NCI-H2171 (cell line): ENCODE measurements at regions not wholly inside any gene's neighbourhood (a gene's known extent, or its start where the extent isn't known, plus 50 kb on each side); places are given as distances from the start of the nearest gene placed in this dataset.

ENCODE experiments used
- DNase-seq: peaks from one replicate; lab custom pipeline; 2025; lab: John Stamatoyannopoulos, UW

DNA sequence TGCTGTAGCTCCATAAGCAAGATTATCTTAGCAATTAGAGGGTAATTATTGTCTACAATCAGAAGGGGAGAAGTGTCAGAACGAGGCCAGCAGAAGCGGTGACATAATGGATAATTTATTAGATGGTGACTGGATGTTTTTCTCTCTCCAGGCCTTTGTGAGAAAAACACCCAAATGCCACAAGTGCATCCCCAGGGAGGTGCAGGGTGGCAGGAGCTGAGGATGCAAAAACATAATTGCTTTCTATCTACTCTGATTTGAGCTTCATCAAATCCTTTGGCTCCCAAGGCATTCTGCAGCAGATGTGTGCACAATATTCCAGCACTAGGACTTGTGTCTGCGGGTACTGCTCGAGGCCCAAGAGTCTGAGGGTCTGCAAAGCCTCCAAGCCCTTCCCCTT is 220.1 kb upstream of the SERP2 start:
- DNase-seq = no peak

DNA sequence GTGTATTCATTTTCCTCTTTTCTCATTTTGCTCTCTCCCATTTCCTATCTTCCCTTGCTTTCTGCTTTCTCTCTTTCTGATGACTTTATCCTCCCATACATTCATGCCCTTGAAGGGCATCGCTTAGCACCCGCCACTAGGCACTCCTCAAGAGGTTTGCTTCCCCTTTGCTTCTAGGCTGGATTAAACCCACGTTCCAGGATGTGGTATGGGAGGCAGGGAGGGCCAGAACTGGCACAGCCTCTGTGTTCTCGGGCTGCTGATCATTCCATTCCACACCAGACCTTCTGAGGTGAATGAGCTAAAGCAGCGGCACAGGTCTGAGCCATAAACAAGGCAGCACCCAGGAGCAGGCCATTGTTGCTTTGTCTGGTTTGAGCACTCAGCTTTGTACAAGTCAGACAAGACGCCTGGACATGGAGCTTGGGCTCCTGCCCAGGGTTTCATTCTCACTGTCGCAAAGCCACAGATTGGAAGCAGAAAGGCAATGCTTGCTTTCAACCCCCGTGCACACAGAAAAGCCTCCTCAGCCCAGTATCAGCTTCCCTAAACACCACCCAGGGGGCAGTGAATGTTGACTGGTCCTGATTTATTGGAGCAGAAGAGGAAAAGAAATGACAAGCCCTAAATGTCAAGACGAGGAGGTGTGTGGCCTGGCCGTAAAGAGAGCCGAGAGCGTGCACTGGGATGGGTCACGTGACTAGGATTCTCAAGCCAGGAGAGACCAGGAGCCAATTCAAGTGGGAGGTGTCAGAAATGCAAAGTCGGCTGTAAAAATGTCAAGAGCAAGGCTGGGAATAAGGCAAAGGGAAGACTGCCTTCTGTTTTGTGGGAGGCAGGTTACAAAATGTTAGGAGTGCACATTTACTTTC is 218.0 kb upstream of the SERP2 start:
- no peak for DNase-seq

DNA sequence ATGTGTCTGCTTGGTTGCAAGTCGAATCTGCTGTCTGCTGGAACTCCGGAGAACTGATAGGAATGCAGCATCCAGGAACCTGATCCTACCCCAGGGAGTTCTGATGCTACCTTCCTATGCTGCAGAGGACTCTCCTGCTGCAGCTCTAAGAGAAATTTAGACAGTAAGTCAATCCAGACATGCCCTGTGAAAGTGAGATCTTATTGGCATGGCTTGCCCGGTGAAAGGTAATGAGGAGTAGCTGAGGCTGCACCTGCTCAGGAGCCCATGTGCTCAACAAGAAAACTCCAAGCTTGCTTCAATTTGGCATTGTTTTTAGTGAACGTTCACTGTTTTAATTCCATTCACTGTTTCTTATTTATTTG is 217.3 kb upstream of the SERP2 start:
- peak; percentile 6 for DNase-seq

DNA sequence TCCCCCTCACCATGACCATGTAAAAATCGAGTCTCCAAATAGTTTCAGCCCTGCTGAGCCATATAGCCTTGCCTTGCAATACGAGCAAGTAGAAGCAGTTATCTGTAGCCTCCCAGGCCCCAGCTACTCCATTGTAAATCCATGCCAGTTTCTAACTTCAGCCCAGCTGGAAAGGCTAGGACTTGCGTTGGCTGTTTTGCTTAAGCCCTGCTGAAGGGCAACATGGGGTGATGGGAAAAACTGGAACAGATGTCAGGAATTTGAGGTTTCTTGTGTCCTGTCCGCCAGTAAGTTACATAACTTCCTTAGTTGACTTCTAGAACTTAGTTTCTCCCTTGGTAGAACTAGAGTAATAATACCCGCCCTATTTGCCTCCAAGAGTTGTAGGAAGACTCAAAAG is 216.0 kb upstream of the SERP2 start:
- no peak for DNase-seq

DNA sequence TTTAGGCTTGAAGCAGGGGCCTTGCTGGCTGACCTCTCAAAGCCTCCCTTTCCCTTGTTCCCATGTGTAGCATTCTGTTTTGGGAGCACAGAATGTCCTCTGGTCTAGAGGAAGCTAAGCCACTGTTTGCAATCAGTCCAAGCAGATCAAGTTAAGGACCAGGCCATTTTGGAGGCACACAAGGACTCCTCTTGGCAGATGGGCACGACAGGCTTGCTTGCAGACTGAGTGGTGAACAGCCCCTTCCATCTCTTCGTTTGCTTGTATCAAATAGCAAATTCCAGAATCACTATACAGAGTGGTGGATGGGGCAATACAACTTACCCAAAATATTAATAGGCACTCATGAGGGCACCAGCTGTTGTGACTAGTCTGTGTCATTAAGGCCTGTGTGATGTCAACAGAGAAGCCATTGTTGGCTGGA is 215.5 kb upstream of the SERP2 start:
- no peak for DNase-seq

DNA sequence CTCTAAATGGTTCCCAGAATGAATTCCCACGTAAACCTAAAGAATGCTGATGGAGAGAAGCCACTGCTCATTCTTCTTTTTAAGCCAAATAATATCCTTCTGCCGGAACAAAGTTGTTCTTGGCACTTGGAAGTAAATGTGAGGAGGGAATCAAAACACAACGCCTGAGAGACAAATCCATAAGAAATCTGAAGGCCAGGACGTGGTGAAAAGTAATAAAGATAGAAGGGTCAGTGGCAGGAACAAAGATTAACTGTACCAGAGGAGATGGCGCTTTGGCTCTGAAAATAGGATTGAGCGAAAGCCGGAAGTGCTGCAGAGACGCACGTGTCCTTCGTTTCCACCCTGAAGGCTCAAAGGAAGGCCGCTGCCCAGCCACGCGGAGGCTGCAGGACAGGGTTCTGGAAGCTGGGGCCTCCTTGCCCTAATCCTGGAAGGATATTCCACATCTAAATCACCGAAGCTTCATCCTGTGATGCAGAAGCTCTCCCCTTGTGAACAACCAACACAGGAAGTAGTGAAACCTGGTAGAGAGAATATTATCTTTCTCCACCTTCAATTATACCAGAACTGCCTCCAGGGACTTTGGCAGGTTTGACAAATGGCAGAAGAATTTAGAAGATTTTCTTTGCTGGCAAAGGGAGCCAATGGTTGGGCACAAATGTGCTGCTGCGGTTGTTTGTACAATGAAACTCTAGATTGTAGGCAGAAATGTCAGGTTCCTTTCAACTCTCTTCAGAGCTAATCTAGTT is 214.6 kb upstream of the SERP2 start:
- no peak for DNase-seq

DNA sequence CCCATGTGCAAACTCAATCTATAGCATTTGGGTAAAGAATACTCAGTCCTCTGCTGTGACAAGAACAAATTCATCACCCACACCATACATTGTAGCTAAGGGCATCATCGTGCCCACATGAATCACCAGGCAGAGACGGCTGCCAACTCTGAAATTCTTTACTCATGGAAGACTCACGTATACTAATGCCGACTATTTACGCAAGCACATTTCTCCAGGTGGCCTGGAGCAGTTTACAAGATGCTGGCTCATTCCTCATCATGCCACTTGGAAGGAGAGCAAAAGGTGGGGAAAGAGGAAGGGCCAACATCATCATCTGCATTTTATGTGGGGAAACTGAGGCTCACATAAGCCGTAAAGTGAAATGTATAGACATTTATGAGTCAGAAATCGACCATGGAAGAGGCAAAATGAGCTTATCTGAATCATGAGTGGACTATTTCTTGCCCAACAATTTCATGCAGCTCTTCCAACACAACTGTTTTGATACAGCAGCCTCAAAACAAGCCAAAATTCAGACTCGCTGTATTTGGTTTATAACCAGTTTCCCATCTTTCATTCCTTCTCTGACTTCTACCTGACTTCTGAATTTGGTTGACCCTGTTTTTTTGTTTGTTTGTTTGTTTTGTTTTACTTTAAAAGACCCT is 213.9 kb upstream of the SERP2 start:
- no peak for DNase-seq

DNA sequence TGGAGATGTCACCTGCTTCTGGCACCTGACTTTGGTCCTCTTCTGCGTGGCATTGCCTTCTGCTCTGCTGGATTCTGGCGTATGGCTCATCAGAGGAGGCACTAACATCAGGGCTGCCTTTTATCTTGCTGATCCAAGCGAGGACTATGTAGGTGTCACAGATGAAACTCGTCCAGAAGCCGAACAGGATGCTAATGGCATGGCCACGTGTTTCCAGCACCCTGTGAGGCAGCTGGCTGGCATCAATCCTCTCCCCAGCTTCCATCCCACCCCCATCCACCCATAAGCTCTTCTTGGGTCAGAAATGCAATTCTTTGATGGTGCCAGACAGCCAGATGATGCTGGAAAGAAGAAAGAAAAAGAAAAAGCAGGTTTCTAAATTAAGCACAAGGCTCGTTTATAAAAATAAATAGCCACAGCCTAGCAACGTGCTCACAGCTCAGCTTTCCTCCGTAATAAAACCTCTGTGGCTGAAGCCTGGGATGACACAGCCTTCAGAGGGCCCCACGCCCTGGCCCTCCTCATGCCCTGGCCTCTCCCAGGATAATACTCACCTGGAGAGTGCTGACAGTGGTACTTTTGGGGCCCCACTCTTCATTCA is 212.9 kb upstream of the SERP2 start:
- DNase-seq = no peak

DNA sequence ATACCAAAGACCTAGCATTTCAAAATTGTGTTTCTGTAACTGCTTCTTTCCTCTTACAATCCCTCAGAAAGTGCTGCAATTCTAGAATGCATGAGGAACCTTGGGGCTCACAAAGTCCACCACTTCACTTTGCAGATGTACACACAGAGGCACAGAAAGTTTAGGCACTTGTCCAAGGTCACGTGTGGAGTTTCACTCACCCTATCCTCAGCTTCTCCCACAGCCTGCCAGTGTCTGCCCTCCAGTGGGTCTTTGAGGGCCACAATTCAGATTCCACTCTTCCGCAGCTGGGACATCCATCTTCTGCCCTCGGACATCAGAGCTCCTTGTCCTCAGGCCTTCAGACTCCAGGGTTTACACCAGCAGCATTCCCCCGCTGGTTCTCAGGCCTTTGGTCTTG is 210.5 kb upstream of the SERP2 start:
- DNase-seq = no peak

DNA sequence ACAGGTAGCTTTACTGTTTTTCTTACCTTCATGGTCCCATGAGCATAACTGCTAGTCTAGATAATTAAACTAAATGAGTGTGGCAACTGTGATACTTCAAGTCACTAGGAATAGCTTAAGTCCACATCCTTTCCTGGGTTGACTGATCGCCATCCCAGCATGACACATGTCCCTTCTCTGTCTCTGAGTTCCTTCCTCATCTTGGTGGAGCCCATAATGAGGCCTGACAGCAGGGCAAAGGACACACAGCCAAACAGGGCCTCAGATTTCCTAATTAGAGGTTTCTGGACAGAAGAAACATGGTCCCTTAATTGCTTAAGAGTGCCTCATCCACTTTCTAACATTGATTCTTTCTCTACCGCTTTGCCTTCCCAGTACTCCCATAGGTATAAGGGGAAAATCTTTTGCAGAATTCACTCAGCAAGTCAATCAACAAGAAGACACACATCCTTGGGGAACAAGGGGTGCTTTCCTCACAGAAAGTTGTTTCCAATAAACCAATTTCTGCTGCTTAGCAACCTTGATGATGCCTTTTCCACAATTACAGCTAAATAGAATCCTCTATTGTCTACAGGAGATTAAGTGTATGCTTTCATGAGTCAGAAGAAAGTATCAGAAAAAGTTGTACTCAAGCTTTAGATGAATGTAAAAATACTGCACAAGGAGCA is 208.3 kb upstream of the SERP2 start:
- no peak for DNase-seq

DNA sequence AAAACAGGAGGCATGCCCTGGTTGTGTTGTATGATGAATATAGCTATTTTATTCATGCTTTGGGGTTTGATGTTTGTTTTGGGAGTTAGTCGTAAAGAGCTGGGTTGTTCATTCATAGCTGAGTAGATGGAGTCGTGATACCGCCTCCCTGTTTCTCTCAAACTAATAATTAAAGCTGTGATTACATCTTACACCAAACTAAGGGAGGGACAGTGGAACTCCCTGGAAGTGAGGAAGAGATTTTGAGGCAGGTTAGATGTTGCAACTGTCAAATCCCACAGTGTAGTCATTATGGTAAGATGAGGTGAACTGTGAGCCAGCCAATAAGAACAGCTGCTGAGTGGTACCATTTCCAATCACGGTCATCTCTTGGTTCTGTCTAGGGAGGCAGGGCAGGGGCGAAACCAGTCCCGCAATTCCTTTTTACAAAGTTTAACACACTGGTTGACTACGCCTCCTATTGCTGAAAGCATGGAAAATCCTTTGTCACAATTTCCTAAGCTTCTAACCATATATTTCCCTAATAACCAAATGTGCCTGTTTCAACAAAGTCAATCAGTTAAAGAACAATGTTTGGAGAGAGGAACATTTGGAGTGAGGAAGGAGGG is 207.6 kb upstream of the SERP2 start:
- no peak for DNase-seq

DNA sequence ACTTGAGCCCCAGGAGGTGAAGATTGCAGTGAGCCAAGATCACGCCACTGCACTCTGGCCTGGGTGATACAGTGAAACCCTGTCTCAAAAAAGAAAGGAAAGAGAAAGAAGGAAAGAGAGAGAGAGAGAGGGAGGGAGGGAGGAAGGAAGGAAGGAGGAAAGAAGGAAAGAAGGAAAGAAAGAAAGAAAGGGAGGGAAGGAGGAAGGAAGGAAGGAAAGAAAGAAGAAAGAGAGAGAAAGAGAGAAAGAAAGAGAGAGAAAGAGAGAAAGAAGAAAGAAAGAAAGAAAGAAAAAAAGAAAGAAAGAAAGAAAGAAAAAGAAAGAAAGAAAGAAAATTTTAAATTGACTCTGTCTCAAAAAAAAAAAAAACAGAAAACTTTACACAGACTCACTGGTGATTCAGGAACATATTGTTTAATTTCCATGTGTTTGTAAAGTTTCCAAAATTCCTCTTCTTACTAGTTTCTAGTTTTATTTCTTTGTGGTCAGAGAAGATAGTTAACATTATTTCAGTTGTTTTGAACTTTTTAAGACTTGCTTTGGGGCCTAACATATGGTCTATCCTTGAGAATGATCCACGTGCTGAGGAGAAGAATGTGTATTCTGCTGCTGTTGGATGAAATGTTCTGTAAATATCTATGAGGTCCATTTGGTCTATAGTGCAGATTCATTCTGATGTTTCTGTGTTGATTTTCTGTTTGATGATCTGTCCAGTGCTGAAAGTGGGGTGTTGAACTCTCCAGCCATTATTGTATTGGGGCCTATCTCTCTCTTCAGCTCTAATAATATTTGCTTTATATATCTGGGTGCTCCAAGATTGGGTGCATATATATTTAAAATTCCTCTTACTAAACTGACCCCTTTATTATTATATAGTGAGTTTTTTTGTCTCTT is 204.4 kb upstream of the SERP2 start:
- DNase-seq = no peak

DNA sequence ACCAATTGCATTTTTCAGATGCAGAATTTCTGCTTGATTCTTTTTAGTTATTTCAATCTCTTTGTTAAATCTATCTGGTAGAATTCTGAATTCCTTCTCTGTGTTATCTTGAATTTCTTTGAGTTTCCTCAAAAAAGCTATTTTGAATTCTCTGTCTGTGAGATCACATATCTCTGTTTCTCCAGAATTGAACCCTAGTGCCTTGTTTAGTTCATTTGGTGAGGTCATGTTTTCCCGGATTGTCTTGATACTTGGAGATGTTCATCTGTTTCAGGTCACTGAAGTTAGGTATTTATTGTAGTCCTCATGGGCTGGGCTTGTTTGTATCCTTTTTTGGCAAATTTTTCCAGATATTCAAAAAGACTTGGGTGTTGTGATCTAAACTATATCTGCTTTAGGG is 202.9 kb upstream of the SERP2 start:
- no peak for DNase-seq

DNA sequence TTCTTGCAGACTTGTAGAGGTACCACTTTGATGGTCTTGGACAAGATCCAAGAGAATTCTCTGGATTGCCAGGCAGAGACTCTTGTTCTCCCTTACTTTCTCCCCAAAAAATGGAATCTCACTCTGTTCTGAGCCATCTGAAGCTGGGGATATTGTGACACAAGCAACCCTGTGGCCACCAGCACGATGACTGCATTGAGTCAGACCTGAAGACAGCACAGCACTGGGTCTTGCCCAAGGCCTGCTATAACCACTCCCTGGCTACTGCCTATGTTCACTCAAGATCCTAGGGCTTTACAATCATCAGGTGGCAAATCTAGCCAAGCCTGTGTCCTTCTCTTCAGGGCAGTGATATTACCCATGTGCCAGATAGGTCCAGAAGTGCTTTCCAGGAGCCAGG is 202.5 kb upstream of the SERP2 start:
- DNase-seq = no peak

DNA sequence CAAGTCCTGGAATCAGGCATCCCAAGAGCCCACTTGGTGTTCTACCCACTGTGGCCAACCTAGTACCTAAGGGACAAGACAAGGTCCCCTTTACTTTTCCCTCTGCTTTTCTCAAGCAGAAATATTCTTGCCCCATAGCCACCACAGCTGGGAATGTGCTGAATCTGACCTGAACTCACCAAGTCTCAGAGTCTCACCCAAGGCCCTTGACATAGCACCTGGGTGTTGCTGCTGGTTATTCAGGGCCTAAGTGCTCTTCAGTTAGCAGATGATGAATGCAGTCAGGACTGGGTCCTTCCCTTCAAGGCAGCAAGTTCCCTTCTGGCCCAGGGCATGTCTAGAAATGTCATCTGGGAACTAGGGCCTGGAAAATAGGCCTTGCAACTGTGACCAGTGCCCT is 201.8 kb upstream of the SERP2 start:
- no peak for DNase-seq

DNA sequence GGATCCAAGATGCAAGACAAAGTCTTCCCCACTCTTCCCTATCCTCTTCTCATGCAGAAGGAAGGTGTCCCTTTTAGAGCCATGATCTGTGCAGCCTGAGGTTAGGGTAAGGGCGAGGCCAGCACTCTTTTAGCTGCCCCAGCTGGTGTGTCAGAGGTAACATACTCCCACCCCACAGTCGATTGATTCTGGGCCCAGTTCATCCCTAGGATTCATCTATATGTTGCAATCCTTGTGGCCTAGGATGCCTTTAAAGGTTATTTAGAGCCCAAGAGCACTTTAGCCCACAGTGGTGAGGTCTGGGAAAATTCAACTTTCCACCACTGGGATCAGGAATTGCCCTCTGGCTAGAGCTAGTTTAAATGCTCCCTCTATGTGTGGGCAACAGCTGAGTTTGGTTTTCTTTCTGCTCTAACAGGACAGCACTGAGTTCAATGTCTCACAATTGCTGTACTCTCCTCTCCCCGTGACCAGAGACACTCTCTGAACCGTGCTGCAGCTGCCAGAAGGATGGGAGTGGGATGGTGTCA is 201.3 kb upstream of the SERP2 start:
- no peak for DNase-seq

DNA sequence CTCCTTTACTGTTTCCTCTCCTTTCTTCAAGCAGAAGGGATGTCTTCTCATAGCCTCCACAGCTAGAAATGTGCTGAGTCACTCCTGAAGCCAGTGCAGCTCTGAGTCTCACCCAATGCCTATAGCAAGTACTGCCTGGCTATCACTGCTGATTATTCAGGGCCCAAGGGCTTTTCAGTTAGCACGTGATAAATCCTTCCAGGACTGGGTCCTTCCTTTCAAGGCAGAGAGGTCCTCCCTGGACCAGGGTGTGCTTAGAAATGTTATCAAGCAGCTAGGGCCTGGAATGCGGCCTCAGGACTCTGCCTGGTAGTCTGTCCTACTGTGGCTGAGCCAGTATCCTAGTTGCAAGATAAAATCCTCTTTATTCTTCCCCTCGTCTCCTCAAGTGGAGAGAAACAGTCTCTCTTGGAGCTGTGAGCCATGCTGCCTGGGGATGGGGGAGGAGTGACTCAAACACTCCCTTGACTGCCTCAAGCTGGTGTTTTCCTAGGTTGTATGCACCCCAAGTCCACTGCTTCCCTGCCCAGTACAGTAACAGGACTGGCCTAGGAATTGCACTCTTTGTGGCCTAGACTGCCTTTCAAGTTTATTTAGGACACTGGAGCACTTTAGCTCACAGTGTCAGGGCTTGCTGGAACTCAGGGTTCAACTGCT is 198.7 kb upstream of the SERP2 start:
- no peak for DNase-seq

DNA sequence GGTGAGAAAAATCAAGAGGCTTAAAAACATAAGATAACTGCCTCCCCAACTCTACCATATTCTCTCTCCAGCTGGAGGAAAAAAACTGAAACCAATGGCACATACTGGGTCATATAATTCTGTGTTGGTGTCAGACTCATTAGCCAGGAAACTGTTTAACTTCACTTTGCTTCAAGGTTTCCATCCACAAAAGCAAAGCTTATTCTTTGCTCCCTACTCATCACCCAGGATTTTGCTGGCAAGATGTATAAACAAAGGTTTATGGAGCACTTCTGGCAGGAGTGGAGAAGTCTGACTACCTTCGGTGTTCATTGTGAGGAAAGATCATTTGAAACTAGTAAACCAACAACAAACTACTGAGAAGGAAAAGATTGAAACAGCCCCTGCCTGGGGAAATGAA is 197.5 kb upstream of the SERP2 start:
- DNase-seq = no peak

DNA sequence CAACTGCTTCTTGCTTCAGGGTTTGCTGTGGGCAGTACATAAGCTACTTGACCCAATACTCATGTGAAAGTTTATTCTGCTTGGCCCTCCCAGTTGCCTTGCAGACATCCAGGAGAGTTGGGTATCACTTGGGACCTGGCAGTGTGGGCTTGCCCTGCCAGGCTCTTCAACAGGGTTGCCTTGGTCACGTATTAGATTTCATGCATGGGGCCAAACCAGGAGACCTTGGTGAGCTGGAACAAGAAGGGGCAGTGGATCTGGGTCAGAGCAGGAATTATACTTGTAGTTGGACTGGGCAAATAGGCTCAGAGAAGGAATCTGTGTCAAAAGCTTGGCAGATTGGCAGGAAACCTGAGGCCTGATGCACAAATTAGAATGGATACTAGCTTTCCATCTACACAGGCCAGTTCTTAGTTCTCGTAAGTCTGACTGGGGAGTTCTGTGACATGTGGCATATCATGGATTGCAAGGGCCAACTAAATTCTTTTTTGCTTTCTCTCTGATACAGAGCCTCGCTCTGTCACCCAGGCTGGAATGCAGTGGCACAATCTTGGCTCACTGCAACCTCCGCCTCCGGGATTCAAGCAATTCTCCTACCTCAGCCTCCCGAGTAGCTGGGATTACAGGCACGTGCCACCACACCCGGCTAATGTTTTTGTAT is 192.6 kb upstream of the SERP2 start:
- DNase-seq = no peak
